K562 (cell line): ENCODE measurements at regions not wholly inside any gene's neighbourhood (a gene's known extent, or its start where the extent isn't known, plus 50 kb on each side); places are given as distances from the start of the nearest gene placed in this dataset.
"Not testable (repeated sequence)": the region's sequence is repeated elsewhere in the genome, so short reads cannot be mapped to it uniquely, and the experiment has no call there.

Experiments
- EZH2 ChIP-seq: IDR thresholded peaks from 2 replicates; pipeline ENCODE4 v1.6.1; 2012; ENCODE audit warnings: low read depth, mild to moderate bottlenecking, inconsistent platforms, low read length, borderline replicate concordance
- MXI1 ChIP-seq: IDR thresholded peaks from 2 replicates; pipeline ENCODE4 v1.6.1; 2011; ENCODE audit warnings: low read depth, mild to moderate bottlenecking, improper control_type of control experiment, low read length
- NFIC ChIP-seq: fragments of 450-650 bp; IDR thresholded peaks from 2 replicates; pipeline ENCODE4 v1.6.1; 2017; ENCODE audit warnings: mild to moderate bottlenecking, inconsistent platforms
- PML ChIP-seq: IDR thresholded peaks from 2 replicates; pipeline ENCODE4 v1.6.1; 2012; ENCODE audit warnings: low read length, inconsistent platforms
- POLR2A ChIP-seq: fragments of 450-650 bp; conservative IDR thresholded peaks from 2 replicates; pipeline ENCODE4 v1.6.1; 2016
- POLR2AphosphoS5 ChIP-seq: IDR thresholded peaks from 2 replicates; pipeline ENCODE4 v1.6.1; 2011; ENCODE audit warnings: mild to moderate bottlenecking, low read depth, low read length, moderate library complexity; ENCODE audit not compliant: control insufficient read depth, insufficient read depth
- RCOR1 ChIP-seq, 2 experiments: IDR thresholded peaks; 2 replicates each; pipeline ENCODE4 v1.6.1; 2012; ENCODE audit warnings: low read depth in 2 of 2, low read length in 2 of 2, borderline replicate concordance in 1 of 2, improper control_type of control experiment in 1 of 2
- TEAD2 ChIP-seq: fragments of 450-650 bp; IDR thresholded peaks from 2 replicates; pipeline ENCODE4 v1.6.1; 2016; ENCODE audit warnings: missing genetic modification characterization, control low read depth, missing compliant biosample characterization
- TF ChIP-seq, protein P1 (sequence below), 3 experiments: IDR thresholded peaks in 2 of 3; conservative IDR thresholded peaks in 1 of 3; 2 replicates each; pipeline ENCODE4 v1.5.1; 2011 to 2012; ENCODE audit warnings: low read length in 3 of 3, mild to moderate bottlenecking in 3 of 3, control low read depth in 2 of 3, improper control_type of control experiment in 1 of 3, inconsistent platforms in 1 of 3, low read depth in 1 of 3, mixed read lengths in 1 of 3, moderate library complexity in 1 of 3; ENCODE audit not compliant: insufficient read depth in 2 of 3
- TF ChIP-seq, protein P2 (sequence below): fragments of 450-650 bp; IDR thresholded peaks from 2 replicates; pipeline ENCODE4 v1.6.1; 2016; ENCODE audit warnings: missing biosample characterization, missing genetic modification characterization

DNA sequence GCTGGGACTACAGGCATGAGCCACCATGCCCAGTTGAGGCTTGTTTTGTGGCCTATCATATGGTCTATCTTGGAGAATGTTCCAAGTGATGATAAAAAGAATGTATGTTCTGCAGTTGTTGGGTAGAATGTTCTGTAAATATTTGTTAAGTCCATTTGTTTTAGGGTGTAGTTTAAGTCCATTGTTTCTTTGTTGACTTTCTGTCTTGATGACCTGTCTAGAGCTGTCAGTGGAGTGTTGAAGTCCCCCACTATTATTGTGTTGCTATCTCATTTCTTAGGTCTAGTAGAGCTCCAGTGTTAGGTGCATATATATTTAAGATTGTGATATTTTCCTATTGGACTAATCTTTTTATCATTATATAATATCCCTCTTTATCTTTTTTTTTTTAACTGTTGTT lies 284.3 kb upstream of the EXOC2 start:
- TF ChIP-seq RCOR1 (IDR thresholded peaks at IDR 0.05; ENCODE audit: borderline replicate concordance in 1 of 2, low read depth in 2 of 2, low read length in 2 of 2); POLR2AphosphoS5; POLR2A; MXI1; EZH2; TEAD2 (tag); PML; NFIC: not testable (repeated sequence)
- TF ChIP-seq, protein P1, sequence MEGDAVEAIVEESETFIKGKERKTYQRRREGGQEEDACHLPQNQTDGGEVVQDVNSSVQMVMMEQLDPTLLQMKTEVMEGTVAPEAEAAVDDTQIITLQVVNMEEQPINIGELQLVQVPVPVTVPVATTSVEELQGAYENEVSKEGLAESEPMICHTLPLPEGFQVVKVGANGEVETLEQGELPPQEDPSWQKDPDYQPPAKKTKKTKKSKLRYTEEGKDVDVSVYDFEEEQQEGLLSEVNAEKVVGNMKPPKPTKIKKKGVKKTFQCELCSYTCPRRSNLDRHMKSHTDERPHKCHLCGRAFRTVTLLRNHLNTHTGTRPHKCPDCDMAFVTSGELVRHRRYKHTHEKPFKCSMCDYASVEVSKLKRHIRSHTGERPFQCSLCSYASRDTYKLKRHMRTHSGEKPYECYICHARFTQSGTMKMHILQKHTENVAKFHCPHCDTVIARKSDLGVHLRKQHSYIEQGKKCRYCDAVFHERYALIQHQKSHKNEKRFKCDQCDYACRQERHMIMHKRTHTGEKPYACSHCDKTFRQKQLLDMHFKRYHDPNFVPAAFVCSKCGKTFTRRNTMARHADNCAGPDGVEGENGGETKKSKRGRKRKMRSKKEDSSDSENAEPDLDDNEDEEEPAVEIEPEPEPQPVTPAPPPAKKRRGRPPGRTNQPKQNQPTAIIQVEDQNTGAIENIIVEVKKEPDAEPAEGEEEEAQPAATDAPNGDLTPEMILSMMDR (IDR thresholded peaks at IDR 0.05 in 2 of 3, conservative IDR thresholded peaks at IDR 0.05 in 1 of 3; ENCODE audit: insufficient read depth in 2 of 3, low read depth in 1 of 3, low read length in 3 of 3) = not testable (repeated sequence)
- TF ChIP-seq, protein P2, sequence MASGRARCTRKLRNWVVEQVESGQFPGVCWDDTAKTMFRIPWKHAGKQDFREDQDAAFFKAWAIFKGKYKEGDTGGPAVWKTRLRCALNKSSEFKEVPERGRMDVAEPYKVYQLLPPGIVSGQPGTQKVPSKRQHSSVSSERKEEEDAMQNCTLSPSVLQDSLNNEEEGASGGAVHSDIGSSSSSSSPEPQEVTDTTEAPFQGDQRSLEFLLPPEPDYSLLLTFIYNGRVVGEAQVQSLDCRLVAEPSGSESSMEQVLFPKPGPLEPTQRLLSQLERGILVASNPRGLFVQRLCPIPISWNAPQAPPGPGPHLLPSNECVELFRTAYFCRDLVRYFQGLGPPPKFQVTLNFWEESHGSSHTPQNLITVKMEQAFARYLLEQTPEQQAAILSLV (tag) = not testable (repeated sequence)
